PC-9 (cell line): ENCODE measurements at regions not wholly inside any gene's neighbourhood (a gene's known extent, or its start where the extent isn't known, plus 50 kb on each side); places are given as distances from the start of the nearest gene placed in this dataset.

Experiments used
- BruUV-seq: library from RNA; stranded (reverse); fragments of 400-500 nt; replicated peaks from 2 replicates; lab custom pipeline; 2021; lab: Mats Ljungman, UMichigan
- CTCF ChIA-PET: fragments of 300-600 bp; sonication (Branson Sonifier 250); formaldehyde crosslinking; loops from one replicate; lab custom pipeline; 2022; ENCODE audit warnings: antibody characterized with exemption; lab: Charles Lee
- POLR2A ChIA-PET: fragments of 300-600 bp; sonication (Branson Sonifier 250); formaldehyde crosslinking; loops from one replicate; lab custom pipeline; 2022; ENCODE audit warnings: antibody characterized with exemption; ENCODE audit not compliant: unreplicated experiment; lab: Charles Lee
- DNase-seq, 2 experiments: peaks; one replicate each; pipeline versions ENCODE4 v3.0.0 to v3.0.0-alpha.2; 2015 to 2022; ENCODE audit warnings: mixed read lengths in 1 of 2
- H2AFZ ChIP-seq: fragments of 200-600 bp; sonication (generic); 2 replicates; pipeline ENCODE4 v1.8.1; 2017; ENCODE audit warnings: antibody characterized with exemption
- H3F3A ChIP-seq: fragments of 200-600 bp; sonication (generic); 2 replicates; pipeline ENCODE4 v1.8.1; 2017; ENCODE audit warnings: antibody characterized with exemption, mild to moderate bottlenecking, low read depth; ENCODE audit not compliant: insufficient read depth
- H3K27ac ChIP-seq: fragments of 200-600 bp; sonication (generic); 2 replicates; pipeline ENCODE4 v1.6.1; 2016; ENCODE audit warnings: mixed run types
- H3K27me3 ChIP-seq: fragments of 200-600 bp; sonication (generic); 2 replicates; pipeline ENCODE4 v1.6.1; 2016; ENCODE audit warnings: low read depth, mixed run types; ENCODE audit not compliant: insufficient read depth
- H3K36me3 ChIP-seq: fragments of 200-600 bp; sonication (generic); 2 replicates; pipeline ENCODE4 v1.6.1; 2016; ENCODE audit warnings: low read depth, mixed run types
- H3K4me1 ChIP-seq: fragments of 200-600 bp; sonication (generic); replicated peaks from 2 replicates; pipeline ENCODE4 v1.6.1; 2016; ENCODE audit warnings: mixed run types; ENCODE audit not compliant: insufficient read depth
- H3K4me2 ChIP-seq: fragments of 200-600 bp; sonication (generic); 2 replicates; pipeline ENCODE4 v1.6.1; 2017; ENCODE audit warnings: mixed run types
- H3K4me3 ChIP-seq: fragments of 200-600 bp; sonication (generic); 2 replicates; pipeline ENCODE4 v1.6.1; 2016; ENCODE audit warnings: mixed run types
- H3K79me2 ChIP-seq: fragments of 200-600 bp; sonication (generic); 2 replicates; pipeline ENCODE4 v1.6.1; 2017; ENCODE audit warnings: low read depth, mixed run types
- H3K9me2 ChIP-seq: fragments of 200-600 bp; sonication (generic); 2 replicates; pipeline ENCODE4 v1.8.1; 2017; ENCODE audit warnings: mild to moderate bottlenecking; ENCODE audit not compliant: insufficient read depth
- H3K9me3 ChIP-seq: fragments of 200-600 bp; sonication (generic); 2 replicates; pipeline ENCODE4 v1.8.1; 2016; ENCODE audit warnings: low read depth; ENCODE audit not compliant: insufficient read depth
- H4K20me1 ChIP-seq: fragments of 200-600 bp; sonication (generic); 2 replicates; pipeline ENCODE4 v1.8.1; 2017; ENCODE audit not compliant: insufficient read depth
- EZH2 ChIP-seq: fragments of 200-600 bp; sonication (generic); IDR thresholded peaks from 2 replicates; pipeline ENCODE4 v1.8.0; 2017; ENCODE audit warnings: antibody characterized with exemption, low read depth
- intact Hi-C: fragments of 100-400 bp; cut with micrococcal nuclease; formaldehyde crosslinking; loops from one replicate; pipeline ENCODE4 v1.10.0; 2022; ENCODE audit not compliant: unreplicated experiment
- TF ChIP-seq, protein P1 (sequence below): fragments of 200-600 bp; sonication (generic); conservative IDR thresholded peaks from 2 replicates; pipeline ENCODE4 v1.6.1; 2017; ENCODE audit warnings: mixed run types, antibody characterized with exemption, mild to moderate bottlenecking, moderate library complexity

DNA sequence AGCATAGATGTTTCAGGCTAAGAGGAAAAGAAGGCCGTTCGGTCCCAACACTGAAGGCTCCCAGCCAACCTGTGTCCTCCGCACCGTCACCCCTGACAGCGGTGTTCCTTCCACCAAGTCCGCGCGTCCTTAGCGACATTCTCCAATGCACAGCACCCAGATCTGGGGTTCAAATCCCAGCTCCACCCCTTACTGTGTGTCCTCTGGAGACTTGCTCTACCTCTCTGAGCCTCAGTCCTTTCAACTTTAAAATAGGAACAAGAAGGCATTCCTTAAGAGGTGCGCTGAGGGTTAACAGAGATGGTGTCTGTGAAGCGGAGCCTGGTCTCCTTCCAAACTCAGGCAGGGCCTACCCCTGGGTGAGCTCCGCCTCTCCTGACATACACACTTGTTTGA, 224.0 kb downstream of the MN1 start:
- H3K9me3 ChIP-seq = no peaks in the 10 kb centered on the region
- TF ChIP-seq EZH2 = no peak
- TF ChIP-seq, protein P1, sequence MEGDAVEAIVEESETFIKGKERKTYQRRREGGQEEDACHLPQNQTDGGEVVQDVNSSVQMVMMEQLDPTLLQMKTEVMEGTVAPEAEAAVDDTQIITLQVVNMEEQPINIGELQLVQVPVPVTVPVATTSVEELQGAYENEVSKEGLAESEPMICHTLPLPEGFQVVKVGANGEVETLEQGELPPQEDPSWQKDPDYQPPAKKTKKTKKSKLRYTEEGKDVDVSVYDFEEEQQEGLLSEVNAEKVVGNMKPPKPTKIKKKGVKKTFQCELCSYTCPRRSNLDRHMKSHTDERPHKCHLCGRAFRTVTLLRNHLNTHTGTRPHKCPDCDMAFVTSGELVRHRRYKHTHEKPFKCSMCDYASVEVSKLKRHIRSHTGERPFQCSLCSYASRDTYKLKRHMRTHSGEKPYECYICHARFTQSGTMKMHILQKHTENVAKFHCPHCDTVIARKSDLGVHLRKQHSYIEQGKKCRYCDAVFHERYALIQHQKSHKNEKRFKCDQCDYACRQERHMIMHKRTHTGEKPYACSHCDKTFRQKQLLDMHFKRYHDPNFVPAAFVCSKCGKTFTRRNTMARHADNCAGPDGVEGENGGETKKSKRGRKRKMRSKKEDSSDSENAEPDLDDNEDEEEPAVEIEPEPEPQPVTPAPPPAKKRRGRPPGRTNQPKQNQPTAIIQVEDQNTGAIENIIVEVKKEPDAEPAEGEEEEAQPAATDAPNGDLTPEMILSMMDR = no peak
- no TSS peak for BruUV-seq
- no peak overlapping the region for H2AFZ ChIP-seq
- no peaks in the 10 kb centered on the region for H3K9me2 ChIP-seq
- no peaks in the 10 kb centered on the region for H3F3A ChIP-seq
- no peaks in the 10 kb centered on the region for H3K4me1 ChIP-seq
- peaks cover 11% of the 10 kb centered on the region; the same call in 1 of the 2 replicates for H3K27me3 ChIP-seq
- no peaks in the 10 kb centered on the region for H4K20me1 ChIP-seq
- CTCF ChIA-PET = no interaction called here
- no peaks in the 10 kb centered on the region for H3K79me2 ChIP-seq
- intact Hi-C loops = no loop called here
- no peak for DNase-seq
- no peak overlapping the region for H3K27ac ChIP-seq
- no peak overlapping the region for H3K4me3 ChIP-seq
- H3K4me2 ChIP-seq = no peak overlapping the region
- POLR2A ChIA-PET = no interaction called here
- no peaks in the 10 kb centered on the region for H3K36me3 ChIP-seq

DNA sequence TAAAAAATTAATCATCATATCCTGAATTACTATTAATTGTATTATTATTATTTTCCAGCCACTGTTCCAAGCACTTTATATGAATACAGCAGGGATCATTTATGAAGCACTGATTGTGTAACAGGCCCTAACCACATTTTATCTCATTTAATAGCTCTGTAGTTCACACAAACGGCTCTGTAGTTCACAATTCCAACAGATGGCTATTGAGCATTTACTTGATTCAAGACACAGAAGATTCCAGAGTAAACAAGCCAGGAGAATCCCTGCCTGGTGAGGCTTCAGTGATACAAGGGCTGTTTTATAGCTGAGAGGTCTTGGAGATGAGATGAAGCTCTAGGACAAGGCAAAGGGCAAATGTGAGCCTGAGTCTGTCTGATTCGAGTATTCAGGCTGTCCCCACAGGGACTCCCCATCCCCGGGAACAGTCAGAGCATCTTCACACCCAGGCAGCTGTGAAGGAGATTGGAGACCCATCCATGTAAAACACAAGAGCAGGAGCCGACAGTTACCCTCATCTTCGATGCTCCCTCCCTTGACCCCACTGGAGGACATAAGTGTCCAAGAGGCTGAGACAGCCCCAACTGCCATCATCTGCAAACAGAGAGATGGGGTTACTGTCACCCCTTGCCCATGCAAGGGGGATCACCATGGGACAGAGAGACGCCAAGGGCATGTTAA, 222.5 kb downstream of the MN1 start:
- no TSS peak for BruUV-seq
- Histone ChIP-seq H3K4me2 (no peak overlapping the region), H3K9me2 (no peaks in the 10 kb centered on the region), H3K36me3 (no peaks in the 10 kb centered on the region), H3K4me1 (no peaks in the 10 kb centered on the region), H3K79me2 (no peaks in the 10 kb centered on the region), H2AFZ (no peak overlapping the region), H3K27me3 (peaks cover 11% of the 10 kb centered on the region; the same call in 1 of the 2 replicates), H3K9me3 (no peaks in the 10 kb centered on the region), H3K4me3 (no peak overlapping the region), H3K27ac (no peak overlapping the region), H3F3A (no peaks in the 10 kb centered on the region), H4K20me1 (no peaks in the 10 kb centered on the region)
- ChIA-PET CTCF (no interaction called here), POLR2A (no interaction called here)
- intact Hi-C loops = no loop called here
- no peak for DNase-seq
- TF ChIP-seq, protein P1 = no peak
- TF ChIP-seq EZH2 = no peak

DNA sequence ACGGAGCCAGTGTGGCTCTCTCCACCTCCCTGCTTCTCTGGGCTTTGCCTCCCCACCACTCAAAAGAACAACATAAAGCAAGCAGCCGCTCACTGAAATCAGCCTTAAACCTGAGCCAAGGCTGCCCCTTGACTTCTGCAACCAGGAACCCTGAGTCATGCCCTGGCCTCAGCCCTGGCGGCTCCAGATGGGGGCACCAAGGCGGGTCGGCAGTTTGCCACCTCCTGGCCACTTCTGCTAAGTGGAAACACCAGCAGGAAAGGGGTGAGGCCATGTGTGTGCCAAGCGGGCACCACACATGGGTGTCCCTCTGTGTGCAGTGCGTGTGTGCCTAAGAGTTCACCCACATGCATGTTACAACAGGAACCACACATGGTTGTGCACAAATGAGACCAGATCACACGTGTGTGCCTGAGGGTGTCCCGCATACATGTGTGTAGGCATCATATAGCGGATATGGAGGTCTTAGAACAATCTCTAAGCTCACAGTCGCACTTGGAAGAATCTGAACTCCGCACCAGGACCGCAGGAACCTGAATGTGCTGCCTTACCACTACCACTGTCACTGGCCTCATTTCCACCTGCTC, 221.2 kb downstream of the MN1 start:
- Histone ChIP-seq H3F3A (no peaks in the 10 kb centered on the region), H3K4me2 (no peak overlapping the region), H3K27me3 (no peaks in the 10 kb centered on the region), H3K27ac (no peak overlapping the region), H3K9me3 (no peaks in the 10 kb centered on the region), H4K20me1 (no peaks in the 10 kb centered on the region), H3K4me1 (no peaks in the 10 kb centered on the region), H3K36me3 (no peaks in the 10 kb centered on the region), H3K79me2 (no peaks in the 10 kb centered on the region), H3K9me2 (no peaks in the 10 kb centered on the region), H3K4me3 (no peak overlapping the region), H2AFZ (no peak overlapping the region)
- no TSS peak for BruUV-seq
- ChIA-PET CTCF (no interaction called here), POLR2A (no interaction called here)
- TF ChIP-seq, protein P1 = no peak
- no peak for TF ChIP-seq EZH2
- intact Hi-C loops = no loop called here
- peak in 1 of 2 experiments; percentile 7 for DNase-seq
